GM21367 (cell line): ENCODE measurements at regions not wholly inside any gene's neighbourhood (a gene's known extent, or its start where the extent isn't known, plus 50 kb on each side); places are given as distances from the start of the nearest gene placed in this dataset.

Experiments
- ATAC-seq: cut with Tn5 transposase; IDR thresholded peaks from one replicate; pipeline ENCODE4 v1.9.1; 2021; ENCODE audit not compliant: unreplicated experiment

GRCh38 chr7:22589641-22590201 lies 89.7 kb upstream of the STEAP1B start:
- no peak for ATAC-seq

GRCh38 chr7:22588351-22588750 lies 88.4 kb upstream of the STEAP1B start:
- ATAC-seq = no peak

- ATAC-seq = no peak
Observed at GRCh38 chr7:22587322-22587721, 87.3 kb upstream of the STEAP1B start.

DNA sequence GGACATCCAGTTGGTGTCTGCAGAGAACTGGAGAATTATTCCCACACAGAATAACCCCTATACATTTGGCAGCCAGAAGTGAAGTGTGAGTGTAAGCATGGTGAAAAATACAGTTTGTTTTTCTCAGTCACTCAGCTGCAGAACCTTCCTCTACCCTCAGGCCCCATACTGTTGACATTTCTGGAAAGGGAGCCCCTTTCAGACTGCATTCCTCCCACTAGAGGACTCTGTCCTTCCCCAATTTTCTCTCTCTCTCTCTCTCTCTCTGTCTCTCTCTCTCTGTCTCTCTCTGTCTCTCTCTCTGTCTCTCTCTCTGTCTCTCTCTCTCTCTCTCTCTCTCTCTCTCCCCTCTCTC lies 86.8 kb upstream of the STEAP1B start:
- ATAC-seq = no peak

DNA sequence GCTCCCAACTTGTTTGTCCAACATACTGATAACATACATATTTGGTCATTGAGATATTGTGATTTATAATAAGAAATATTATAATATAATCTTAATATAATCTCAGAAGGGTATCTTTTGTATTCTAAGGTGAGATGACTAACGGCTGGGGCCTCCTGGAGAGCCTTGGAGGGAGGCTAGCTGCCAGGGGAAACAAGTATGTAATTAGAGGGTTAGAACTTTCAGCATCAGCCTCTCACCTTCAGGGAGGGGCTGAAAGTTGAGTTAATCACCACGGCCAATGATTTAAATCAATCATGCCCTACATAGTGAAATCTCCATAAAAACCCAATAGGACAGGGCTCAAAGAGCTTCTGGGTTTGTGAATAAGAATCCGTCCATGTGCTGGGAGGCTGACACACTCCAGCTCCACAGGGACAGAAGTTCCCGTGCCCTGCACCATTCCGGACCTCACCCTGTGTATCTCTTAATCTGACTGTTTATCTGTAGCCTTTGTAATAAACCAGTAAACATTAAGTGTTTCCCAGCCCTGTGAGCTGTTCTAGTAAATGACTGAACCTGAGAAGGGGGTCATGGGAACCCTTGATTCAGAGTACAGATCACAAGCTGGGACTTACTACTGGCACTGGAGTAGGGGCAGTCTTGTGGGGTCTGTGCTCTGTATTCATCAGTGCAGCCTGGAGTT lies 86.3 kb upstream of the STEAP1B start:
- ATAC-seq = no peak

GRCh38 chr7:22584179-22584578 lies 84.2 kb upstream of the STEAP1B start:
- no peak for ATAC-seq

GRCh38 chr7:22582863-22583622 lies 83.1 kb upstream of the STEAP1B start:
- no peak for ATAC-seq

- ATAC-seq = no peak
Observed at GRCh38 chr7:22581099-22581498, 81.1 kb upstream of the STEAP1B start.

GRCh38 chr7:22579961-22580360 lies 80.0 kb upstream of the STEAP1B start:
- no peak for ATAC-seq

DNA sequence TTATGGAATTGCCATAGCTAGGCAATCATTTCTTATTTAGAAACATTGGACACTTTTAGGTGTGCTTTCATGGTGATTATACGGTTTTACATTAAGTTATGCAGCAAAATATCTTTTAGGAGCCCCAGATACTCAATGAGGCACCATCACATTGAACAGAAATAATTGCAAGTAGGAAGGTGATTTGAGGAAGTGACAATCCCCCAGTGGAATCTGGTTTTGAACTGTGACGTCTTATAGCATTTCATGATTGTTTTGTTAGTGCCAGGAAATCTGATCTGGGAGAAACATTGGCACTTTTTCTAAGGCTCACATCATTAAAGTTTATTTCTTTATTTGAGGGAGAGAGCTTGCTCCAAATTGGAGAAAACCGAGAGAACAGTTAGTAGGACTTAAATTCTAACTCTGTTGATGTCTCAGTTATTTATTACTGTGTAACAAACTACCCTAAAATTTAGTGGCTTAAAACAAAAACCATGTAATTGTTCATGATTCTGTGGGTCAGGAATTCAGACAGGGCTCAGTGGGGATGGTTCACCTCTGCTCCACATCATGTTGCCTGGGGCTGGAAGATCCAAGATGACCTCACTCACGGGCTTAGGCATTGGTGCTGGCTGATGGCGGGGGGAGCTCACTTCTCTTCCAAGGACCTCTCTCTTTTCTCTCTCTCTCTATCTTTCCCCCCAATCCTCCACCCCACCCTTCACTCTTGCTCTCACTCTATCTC lies 78.2 kb upstream of the STEAP1B start:
- ATAC-seq = no peak

GRCh38 chr7:22577470-22578001 lies 77.5 kb upstream of the STEAP1B start:
- ATAC-seq = no peak

DNA sequence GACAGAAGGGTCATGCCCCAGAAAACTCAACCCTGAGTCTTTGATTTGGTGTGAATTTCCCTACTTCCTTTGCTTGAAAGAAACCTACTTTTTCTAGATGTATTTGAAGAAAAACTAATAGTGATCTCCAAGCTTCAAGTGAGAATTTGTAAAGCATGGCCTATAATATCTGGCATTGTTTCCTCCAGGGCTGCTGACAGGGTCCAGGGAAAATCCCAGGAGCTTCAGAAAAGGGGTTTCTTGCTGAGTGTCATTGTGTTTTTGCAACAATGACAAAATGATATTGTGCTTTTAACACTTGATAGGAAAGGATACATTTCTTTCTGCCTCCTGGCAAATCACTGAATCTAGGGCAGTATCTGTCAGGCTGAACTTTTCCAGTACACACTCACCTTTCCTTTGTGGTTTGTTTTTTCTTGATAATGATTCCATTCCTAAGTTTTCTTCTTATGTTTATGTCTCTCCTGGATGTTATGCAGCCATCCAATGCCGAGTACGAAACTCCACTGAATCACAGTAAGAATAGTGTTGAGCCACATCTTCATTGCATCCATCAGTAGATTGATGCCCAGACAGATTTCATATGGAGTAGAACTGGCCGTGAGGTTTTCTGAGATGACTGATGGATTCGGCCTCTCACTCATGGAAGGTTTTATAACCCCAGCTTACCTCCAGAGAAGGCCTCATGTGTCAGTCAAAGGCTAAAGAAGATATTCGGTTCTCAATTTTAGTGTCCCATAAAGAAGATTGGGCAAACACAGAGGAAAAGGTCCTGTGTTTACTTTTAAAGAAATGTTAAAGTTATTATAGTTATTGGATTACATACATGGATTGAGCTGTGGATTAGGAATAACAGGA lies 76.9 kb upstream of the STEAP1B start:
- ATAC-seq = no peak

DNA sequence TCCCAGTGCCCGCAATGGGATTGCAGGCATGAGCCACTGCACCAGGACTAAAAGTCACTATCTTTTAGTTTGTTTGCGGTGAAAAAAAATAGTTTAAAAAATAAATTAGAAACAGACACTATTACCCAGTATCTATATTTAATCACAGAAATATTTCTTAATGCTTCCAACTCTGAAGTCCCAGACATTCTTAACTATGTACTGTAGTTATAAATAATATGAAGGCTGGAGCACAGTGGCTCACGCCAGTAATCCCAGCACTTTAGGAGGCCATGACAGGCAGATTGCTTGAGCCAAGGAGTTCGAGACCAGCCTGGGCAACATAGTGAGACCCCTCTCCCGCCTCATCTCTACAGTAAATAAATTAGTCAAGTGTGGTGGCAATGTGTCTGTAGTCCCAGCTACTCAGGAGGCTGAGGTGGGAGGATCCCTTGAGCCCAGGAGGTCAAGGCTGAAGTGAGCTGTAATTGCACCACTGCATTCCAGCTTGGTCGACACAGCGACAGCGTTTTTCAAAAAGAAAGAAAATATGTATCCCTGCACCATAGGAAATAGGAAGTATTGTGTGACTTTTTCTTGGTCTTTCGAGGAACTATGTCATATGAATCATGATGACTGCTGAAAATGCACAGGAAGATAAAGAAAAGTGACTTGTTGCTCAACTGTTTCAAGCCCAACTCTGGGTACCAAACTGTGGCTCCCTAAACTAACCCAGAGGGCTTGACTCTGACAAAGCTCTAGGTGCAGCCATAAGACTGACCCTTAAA lies 74.9 kb upstream of the STEAP1B start:
- ATAC-seq = no peak

DNA sequence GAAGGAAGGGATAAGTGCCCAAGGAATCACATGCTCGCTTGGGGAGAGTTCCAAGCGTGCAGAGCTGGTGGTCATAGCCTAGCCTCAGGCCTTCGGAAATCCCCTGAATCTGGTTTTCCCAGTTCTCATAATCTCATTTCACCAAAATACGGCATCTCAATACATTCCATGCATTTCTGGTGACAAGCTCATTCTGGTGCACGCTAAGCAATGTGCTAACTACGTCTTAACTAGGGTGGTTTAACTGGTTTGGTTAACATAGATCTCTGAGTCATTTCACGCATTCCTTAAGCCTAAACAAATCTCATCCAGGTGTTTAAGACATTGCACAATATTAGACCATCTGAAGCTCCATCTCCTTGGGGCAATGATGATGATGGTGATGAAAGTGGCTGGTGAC lies 72.9 kb upstream of the STEAP1B start:
- no peak for ATAC-seq

DNA sequence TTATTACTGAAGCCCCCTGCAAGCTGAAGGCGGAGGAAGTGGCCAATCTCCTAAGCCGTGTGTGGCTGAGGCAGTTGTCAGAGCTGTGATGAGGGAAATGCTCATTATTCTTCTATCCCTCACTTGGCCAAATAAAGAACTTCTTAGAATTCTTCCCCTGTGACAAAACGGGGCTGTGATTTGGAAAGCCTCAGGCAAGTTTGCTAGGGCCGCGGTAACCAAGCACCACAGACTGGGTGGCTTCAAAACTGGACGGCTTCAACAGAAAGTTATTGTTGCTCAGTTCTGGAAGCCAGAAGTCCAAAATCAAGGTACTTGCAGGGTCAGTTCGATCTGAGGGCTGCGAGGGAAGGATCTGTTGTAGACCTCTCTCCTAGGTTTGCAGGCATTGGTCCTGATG lies 72.3 kb upstream of the STEAP1B start:
- no peak for ATAC-seq

GRCh38 chr7:22571766-22572165 lies 71.8 kb upstream of the STEAP1B start:
- no peak for ATAC-seq

- ATAC-seq = no peak
Observed at GRCh38 chr7:22569586-22570321, 69.8 kb upstream of the STEAP1B start.

GRCh38 chr7:22566592-22566991 lies 66.6 kb upstream of the STEAP1B start:
- no peak for ATAC-seq

DNA sequence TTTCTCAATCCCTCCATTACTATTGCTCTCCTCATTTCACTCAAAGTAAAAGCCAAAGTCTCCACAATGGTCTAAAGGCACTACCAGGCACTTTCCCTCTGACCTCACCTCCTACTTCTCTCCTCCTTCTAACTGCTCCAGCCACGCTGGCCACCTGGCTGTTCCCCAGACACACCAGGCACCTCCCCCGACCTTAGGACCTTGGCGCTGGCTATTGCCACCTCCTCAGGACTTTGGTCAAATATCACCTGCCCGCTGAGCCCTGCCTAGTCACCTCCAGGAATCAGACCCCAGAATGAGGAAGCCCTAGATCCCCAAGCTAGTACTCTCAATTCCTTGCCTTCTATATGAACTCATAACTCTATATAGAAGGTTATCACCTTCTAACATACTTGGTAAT lies 66.2 kb upstream of the STEAP1B start:
- ATAC-seq = no peak
